B cell (primary cell): ENCODE measurements at regions not wholly inside any gene's neighbourhood (a gene's known extent, or its start where the extent isn't known, plus 50 kb on each side); places are given as distances from the start of the nearest gene placed in this dataset.
A peak's percentile ranks its signal among the peaks of the same experiment; 100 is the strongest.

Source experiments
- ATAC-seq: fragments of 200-7000 bp; cut with Tn5 transposase; one replicate; pipeline ENCODE4 v1.10.0; 2021; ENCODE audit warnings: low read depth, mild to moderate bottlenecking, moderate number of reproducible peaks, moderate library complexity
- CTCF ChIA-PET: fragments of 350-600 bp; sonication (Branson Sonifier 250); formaldehyde crosslinking; loops from one replicate; lab custom pipeline; 2021; ENCODE audit warnings: antibody characterized with exemption, inconsistent platforms; lab: Charles Lee
- POLR2A ChIA-PET: fragments of 350-600 bp; sonication (Branson Sonifier 250); formaldehyde crosslinking; loops from one replicate; lab custom pipeline; 2021; ENCODE audit warnings: antibody characterized with exemption; lab: Charles Lee
- DNase-seq: peaks from one replicate; pipeline ENCODE4 v3.0.0; 2013
- H2AFZ ChIP-seq: 2 replicates; pipeline ENCODE4 v1.6.1; 2012; ENCODE audit warnings: mild to moderate bottlenecking, low read depth, low read length; ENCODE audit not compliant: insufficient read depth, poor library complexity, severe bottlenecking
- H3K27ac ChIP-seq, 2 donors: 1 replicate in 1 of 2; 2 replicates in 1 of 2; pipeline ENCODE4 v1.5.1; 2012 to 2013; ENCODE audit warnings: low read length in 2 of 2, mild to moderate bottlenecking in 2 of 2, moderate library complexity in 1 of 2
- H3K27me3 ChIP-seq, 4 experiments: fragments of 200-600 bp in 1 of 4; sonication (generic) in 1 of 4; replicated peaks in 1 of 4; 1 replicate in 2 of 4; 2 replicates in 2 of 4; pipeline versions ENCODE4 v1.6.1 to v1.7.0; 2013 to 2016; ENCODE audit warnings: low read length in 3 of 4, mild to moderate bottlenecking in 2 of 4, mixed read lengths in 1 of 4, moderate library complexity in 1 of 4; ENCODE audit not compliant: insufficient read depth in 4 of 4, control insufficient read depth in 3 of 4; ENCODE audit errors: control extremely low read depth in 1 of 4
- H3K36me3 ChIP-seq, 2 experiments: replicated peaks in 1 of 2; 1 replicate in 1 of 2; 2 replicates in 1 of 2; pipeline versions ENCODE4 v1.6.1 to v1.7.1; 2013; ENCODE audit warnings: low read length in 1 of 2; ENCODE audit not compliant: insufficient read depth in 2 of 2, control insufficient read depth in 1 of 2; ENCODE audit errors: control extremely low read depth in 1 of 2, extremely low read depth in 1 of 2
- H3K4me1 ChIP-seq, 2 donors: fragments of 200-600 bp in 1 of 2; sonication (generic) in 1 of 2; 1 replicate in 1 of 2; 2 replicates in 1 of 2; pipeline versions ENCODE4 v1.5.1 to v1.6.1; 2013 to 2017; ENCODE audit warnings: low read length in 2 of 2; ENCODE audit not compliant: control insufficient read depth in 2 of 2, insufficient read depth in 2 of 2
- H3K4me2 ChIP-seq: replicated peaks from 2 replicates; pipeline ENCODE3; 2012; ENCODE audit warnings: mild to moderate bottlenecking, low read depth, low read length; ENCODE audit not compliant: poor library complexity, severe bottlenecking
- H3K4me3 ChIP-seq, 5 experiments: fragments of 200-600 bp in 1 of 5; sonication (generic) in 1 of 5; 1 replicate in 3 of 5; 2 replicates in 2 of 5; pipeline versions ENCODE4 v1.5.1 to v1.7.0; 2011 to 2016; ENCODE audit warnings: low read length in 4 of 5, mild to moderate bottlenecking in 4 of 5, low read depth in 2 of 5, control low read depth in 1 of 5, moderate library complexity in 1 of 5; ENCODE audit not compliant: insufficient read depth in 1 of 5; ENCODE audit errors: control extremely low read depth in 1 of 5, extremely low read depth in 1 of 5
- H3K79me2 ChIP-seq: fragments of 200-600 bp; sonication (generic); one replicate; pipeline ENCODE4 v1.6.0; 2016; ENCODE audit warnings: low read length; ENCODE audit not compliant: control insufficient read depth, insufficient read depth
- H3K9ac ChIP-seq: fragments of 200-600 bp; sonication (generic); 2 replicates; pipeline ENCODE4 v1.6.1; 2017; ENCODE audit warnings: mild to moderate bottlenecking, low read length, moderate library complexity
- H3K9me3 ChIP-seq, 3 donors: one replicate each; pipeline versions ENCODE4 v1.6.1 to v1.7.1; 2013; ENCODE audit warnings: low read length in 2 of 3; ENCODE audit not compliant: control insufficient read depth in 2 of 3, insufficient read depth in 1 of 3; ENCODE audit errors: control extremely low read depth in 1 of 3
- H4K20me1 ChIP-seq: 2 replicates; pipeline ENCODE4 v1.6.0; 2012; ENCODE audit warnings: mild to moderate bottlenecking, low read length; ENCODE audit not compliant: insufficient read depth, control insufficient read depth, poor library complexity, severe bottlenecking
- H3K27ac Mint-ChIP-seq: one replicate; pipeline ENCODE4 v1.8.0; 2021; ENCODE audit warnings: mixed read lengths
- H3K27me3 Mint-ChIP-seq: one replicate; pipeline ENCODE4 v1.8.0; 2021; ENCODE audit warnings: mixed read lengths
- H3K4me1 Mint-ChIP-seq: one replicate; pipeline ENCODE4 v1.8.0; 2021; ENCODE audit warnings: mixed read lengths
- H3K4me3 Mint-ChIP-seq: one replicate; pipeline ENCODE4 v1.8.0; 2021; ENCODE audit warnings: mixed read lengths
- H3K9me3 Mint-ChIP-seq: one replicate; pipeline ENCODE4 v1.8.0; 2022; ENCODE audit warnings: mixed read lengths; ENCODE audit not compliant: insufficient read depth
- CTCF ChIP-seq: fragments of 200-600 bp; IDR thresholded peaks from one replicate; pipeline ENCODE4 v1.8.0; 2022; ENCODE audit warnings: antibody characterized with exemption, mild to moderate bottlenecking
- EZH2 ChIP-seq: IDR thresholded peaks from 2 replicates; pipeline ENCODE4 v1.6.1; 2012; ENCODE audit warnings: borderline replicate concordance, low read depth, mild to moderate bottlenecking, moderate library complexity, low read length; ENCODE audit not compliant: insufficient read depth, poor library complexity, severe bottlenecking
- WGBS: methylation state at CpG from one replicate; pipeline ENCODE4 v1.1.5; 2013; ENCODE audit warnings: missing lambda C conversion rate; ENCODE audit not compliant: insufficient coverage; 5-methylcytosine and 5-hydroxymethylcytosine counted together
- intact Hi-C: fragments of 100-400 bp; cut with micrococcal nuclease; formaldehyde crosslinking; loops from one replicate; pipeline ENCODE4 v1.10.0; 2022

DNA sequence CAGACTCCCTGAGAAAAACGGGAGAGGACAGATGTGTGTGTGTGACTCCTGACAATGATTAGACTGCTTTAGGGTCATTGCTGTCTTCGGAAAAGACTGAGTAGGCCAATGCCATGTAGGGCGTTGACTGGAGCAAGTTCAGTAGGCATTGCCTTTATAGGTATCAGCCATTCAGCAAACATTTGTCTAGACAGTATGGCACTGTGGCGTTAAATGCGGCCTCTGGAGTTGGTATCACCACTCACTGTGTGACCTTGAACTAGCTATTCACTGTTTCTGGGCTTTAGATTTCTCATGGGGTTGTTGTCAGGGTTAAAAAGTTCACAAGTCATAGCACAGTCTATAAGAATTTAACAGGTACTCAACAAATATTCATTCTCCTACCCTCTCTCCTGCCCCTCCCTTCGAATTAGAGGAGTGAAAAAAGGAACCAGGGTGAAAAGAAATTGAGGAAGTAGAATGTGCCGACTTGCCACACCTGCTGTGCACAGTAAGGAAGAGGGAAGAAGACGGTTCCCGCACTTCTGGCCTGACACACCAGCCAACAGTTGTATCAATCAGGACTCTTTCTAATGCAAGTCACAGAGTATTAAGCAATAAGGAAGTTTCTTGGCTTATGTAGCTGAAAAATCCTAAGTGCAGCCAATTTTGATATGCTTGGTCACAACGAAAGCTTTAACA, 83.2 kb upstream of the PLAC8 start:
- WGBS = 64% methylated on average over 4 of the region's 10 CpGs
- Mint-ChIP-seq H3K9me3 (no peaks in the 10 kb centered on the region), H3K27me3 (no peaks in the 10 kb centered on the region), H3K4me3 (peak overlapping the region; percentile 42), H3K27ac (peak overlapping the region; percentile 70), H3K4me1 (peaks cover 41% of the 10 kb centered on the region)
- DNase-seq = peak; percentile 73
- intact Hi-C loops = loop anchor here (1.0 kb wide), 1 partner anchor 15 kb away; no protein-coding TSS in a partner anchor
- no peaks in the 10 kb centered on the region for H3K27me3 ChIP-seq
- ChIA-PET CTCF (interaction anchor here (0.7 to 2.3 kb wide), 9 partner anchors 13 to 93 kb away, joined by 3 to 14 read pairs (median 3); partner anchors contain the start of gene PLAC8), POLR2A (interaction anchor here (0.6 to 1.1 kb wide), 3 partner anchors 9 to 87 kb away, joined by 3 read pairs; no protein-coding TSS in a partner anchor)
- no peaks in the 10 kb centered on the region for H3K79me2 ChIP-seq
- H3K4me2 ChIP-seq = peak overlapping the region; percentile 58
- H3K9me3 ChIP-seq = no peaks in the 10 kb centered on the region
- peak; percentile 80 for ATAC-seq
- TF ChIP-seq EZH2 (no peak), CTCF (no peak)
- no peak overlapping the region for H2AFZ ChIP-seq
- H3K36me3 ChIP-seq = no peaks in the 10 kb centered on the region
- peaks cover 21 to 29% of the 10 kb centered on the region in 2 donors for H3K4me1 ChIP-seq
- peak overlapping the region in 1 of 5 experiments; percentile 28 for H3K4me3 ChIP-seq
- H3K9ac ChIP-seq = no peak overlapping the region
- no peaks in the 10 kb centered on the region for H4K20me1 ChIP-seq
- peak overlapping the region; percentile 27 to 55 for H3K27ac ChIP-seq

GRCh38 chr4:83196921-83197320, 82.4 kb upstream of the PLAC8 start:
- peak overlapping the region; percentile 43 for H2AFZ ChIP-seq
- Mint-ChIP-seq H3K27ac (peak overlapping the region; percentile 70), H3K27me3 (no peaks in the 10 kb centered on the region), H3K4me3 (peak overlapping the region; percentile 46), H3K4me1 (peaks cover 41% of the 10 kb centered on the region), H3K9me3 (no peaks in the 10 kb centered on the region)
- H3K27ac ChIP-seq = peak overlapping the region in 1 of 2 donors; percentile 55
- H3K4me1 ChIP-seq = peaks cover 21 to 29% of the 10 kb centered on the region in 2 donors
- H3K9me3 ChIP-seq = no peaks in the 10 kb centered on the region
- ATAC-seq = no peak
- ChIA-PET CTCF (interaction anchor here (0.7 to 1.3 kb wide), 6 partner anchors 21 to 92 kb away, joined by 3 to 4 read pairs (median 3); no protein-coding TSS in a partner anchor), POLR2A (no interaction called here)
- H3K4me3 ChIP-seq = no peak overlapping the region
- 12% methylated on average over 2 of the region's 2 CpGs for WGBS
- intact Hi-C loops = loop anchor here (1.0 kb wide), 1 partner anchor 15 kb away; no protein-coding TSS in a partner anchor
- TF ChIP-seq EZH2 (no peak), CTCF (no peak)
- no peaks in the 10 kb centered on the region for H4K20me1 ChIP-seq
- DNase-seq = no peak
- H3K4me2 ChIP-seq = peak overlapping the region; percentile 58
- H3K79me2 ChIP-seq = no peaks in the 10 kb centered on the region
- H3K27me3 ChIP-seq = no peaks in the 10 kb centered on the region
- H3K9ac ChIP-seq = no peak overlapping the region
- no peaks in the 10 kb centered on the region for H3K36me3 ChIP-seq
